ENCODE measurements at regions not wholly inside any gene's neighbourhood (a gene's known extent, or its start where the extent isn't known, plus 50 kb on each side); places are given as distances from the start of the nearest gene placed in this dataset.

- TF ChIP-seq CTCF (IDR thresholded peaks at IDR 0.05), result no peak
- TF ChIP-seq POLR2A (IDR thresholded peaks at IDR 0.05), result no peak
- no peak for TF ChIP-seq POLR2AphosphoS5 (IDR thresholded peaks at IDR 0.05)
Measured at GRCh38 chr4:107449611-107450369, 270.2 kb downstream of the PAPSS1 start.
